C4-2B (cell line): ENCODE measurements at regions not wholly inside any gene's neighbourhood (a gene's known extent, or its start where the extent isn't known, plus 50 kb on each side); places are given as distances from the start of the nearest gene placed in this dataset.

Experiments used
- ZFX ChIP-seq: fragments of 450-650 bp; IDR thresholded peaks from 2 replicates; pipeline ENCODE4 v1.6.1; 2017
- TF ChIP-seq, protein P1 (sequence below): fragments of 450-650 bp; conservative IDR thresholded peaks from 2 replicates; pipeline ENCODE4 v1.5.1; 2017; ENCODE audit warnings: mild to moderate bottlenecking

DNA sequence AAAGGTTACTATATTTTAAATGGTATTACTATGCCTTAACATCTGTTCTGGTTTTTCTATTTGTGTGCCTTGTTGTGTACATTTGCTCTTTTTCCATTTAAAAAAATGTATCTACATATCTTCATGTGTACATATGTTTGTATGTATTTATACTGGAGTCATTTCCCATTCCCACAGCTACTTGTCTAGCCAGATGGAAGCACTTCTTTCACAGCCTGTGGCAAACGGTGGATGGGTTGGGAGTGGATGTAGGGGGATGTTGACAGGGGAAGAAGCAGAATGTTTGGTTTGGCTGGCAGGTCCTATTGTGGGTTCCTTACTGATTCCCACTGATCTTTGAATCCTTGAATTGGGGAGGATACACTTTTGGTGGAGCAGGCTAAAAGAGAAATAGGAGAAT, 93.6 kb upstream of the CNTNAP4 start:
- TF ChIP-seq, protein P1, sequence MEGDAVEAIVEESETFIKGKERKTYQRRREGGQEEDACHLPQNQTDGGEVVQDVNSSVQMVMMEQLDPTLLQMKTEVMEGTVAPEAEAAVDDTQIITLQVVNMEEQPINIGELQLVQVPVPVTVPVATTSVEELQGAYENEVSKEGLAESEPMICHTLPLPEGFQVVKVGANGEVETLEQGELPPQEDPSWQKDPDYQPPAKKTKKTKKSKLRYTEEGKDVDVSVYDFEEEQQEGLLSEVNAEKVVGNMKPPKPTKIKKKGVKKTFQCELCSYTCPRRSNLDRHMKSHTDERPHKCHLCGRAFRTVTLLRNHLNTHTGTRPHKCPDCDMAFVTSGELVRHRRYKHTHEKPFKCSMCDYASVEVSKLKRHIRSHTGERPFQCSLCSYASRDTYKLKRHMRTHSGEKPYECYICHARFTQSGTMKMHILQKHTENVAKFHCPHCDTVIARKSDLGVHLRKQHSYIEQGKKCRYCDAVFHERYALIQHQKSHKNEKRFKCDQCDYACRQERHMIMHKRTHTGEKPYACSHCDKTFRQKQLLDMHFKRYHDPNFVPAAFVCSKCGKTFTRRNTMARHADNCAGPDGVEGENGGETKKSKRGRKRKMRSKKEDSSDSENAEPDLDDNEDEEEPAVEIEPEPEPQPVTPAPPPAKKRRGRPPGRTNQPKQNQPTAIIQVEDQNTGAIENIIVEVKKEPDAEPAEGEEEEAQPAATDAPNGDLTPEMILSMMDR: no peak
- TF ChIP-seq ZFX: no peak
